Thoracic aorta (tissue), 2 donors: ENCODE measurements at regions not wholly inside any gene's neighbourhood (a gene's known extent, or its start where the extent isn't known, plus 50 kb on each side); places are given as distances from the start of the nearest gene placed in this dataset.
"Not testable (repeated sequence)": the region's sequence is repeated elsewhere in the genome, so short reads cannot be mapped to it uniquely, and the experiment has no call there.

Source experiments
- ATAC-seq: fragments of 150-250 bp; one replicate; pipeline ENCODE4 v1.8.0; 2017; ENCODE audit warnings: low read depth; ENCODE audit not compliant: insufficient number of reproducible peaks, low FRiP score
- DNase-seq: peaks from one replicate; pipeline ENCODE4 v3.0.0-alpha.2; 2020; ENCODE audit warnings: low spot score
- H3K27ac ChIP-seq, 2 donors: fragments of 200-600 bp; sonication (generic); 1 replicate in 1 of 2; 2 replicates in 1 of 2; pipeline ENCODE4 v1.5.1; 2016; ENCODE audit warnings: mild to moderate bottlenecking in 2 of 2, moderate library complexity in 2 of 2
- H3K27me3 ChIP-seq: fragments of 200-600 bp; sonication (generic); replicated peaks from 2 replicates; pipeline ENCODE4 v1.6.0; 2016; ENCODE audit warnings: mild to moderate bottlenecking; ENCODE audit not compliant: insufficient read depth
- H3K36me3 ChIP-seq: fragments of 200-600 bp; sonication (generic); one replicate; pipeline ENCODE4 v1.5.1; 2016
- H3K4me1 ChIP-seq, 2 donors: fragments of 200-600 bp; sonication (generic); 1 replicate in 1 of 2; 2 replicates in 1 of 2; pipeline versions ENCODE4 v1.5.1 to v1.6.0; 2016; ENCODE audit warnings: low read depth in 2 of 2, mild to moderate bottlenecking in 1 of 2; ENCODE audit not compliant: control insufficient read depth in 1 of 2
- H3K4me3 ChIP-seq: fragments of 200-600 bp; sonication (generic); 2 replicates; pipeline ENCODE4 v1.5.1; 2016; ENCODE audit warnings: mild to moderate bottlenecking
- H3K9me3 ChIP-seq: fragments of 200-600 bp; sonication (generic); 2 replicates; pipeline ENCODE4 v1.5.1; 2016
- TF ChIP-seq, protein P1 (sequence below): fragments of 200-600 bp; sonication (generic); IDR thresholded peaks from one replicate; pipeline ENCODE4 v1.5.1; 2019; ENCODE audit warnings: antibody characterized with exemption

DNA sequence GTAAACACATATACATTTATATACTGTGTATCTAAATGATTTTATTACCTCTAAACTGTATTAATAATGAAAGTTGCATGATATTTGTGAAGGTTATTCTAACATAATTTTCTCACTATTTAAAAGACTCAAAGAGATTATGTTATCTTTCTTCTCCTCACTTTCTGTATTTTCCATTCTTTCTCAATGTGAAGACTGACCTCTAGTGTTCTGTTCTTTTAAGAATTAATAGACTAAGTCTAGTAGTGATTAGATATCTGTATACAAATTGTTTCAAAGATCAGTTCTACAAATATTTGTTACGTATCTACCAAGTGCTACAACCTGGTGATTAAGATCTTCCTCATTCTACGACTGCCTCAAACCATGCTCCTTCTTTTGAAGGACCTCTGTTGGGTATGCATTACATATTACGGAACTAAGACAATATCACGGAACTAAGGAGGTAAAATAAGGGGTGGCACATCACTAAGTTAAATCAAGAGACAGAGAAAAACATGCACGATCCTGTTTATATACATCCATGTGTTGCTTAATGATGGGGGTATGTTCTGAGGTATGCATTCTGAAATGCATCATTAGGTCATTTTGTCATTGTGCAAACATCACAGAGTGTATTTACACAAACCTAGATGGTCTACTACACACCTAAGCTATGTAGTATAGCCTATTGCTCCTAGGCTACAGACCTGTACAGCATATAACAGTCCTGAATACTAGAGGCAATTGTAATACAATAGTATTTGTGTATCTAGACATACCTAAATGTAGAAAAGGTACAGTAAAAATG, 161.5 kb upstream of the KBTBD8 start:
- ATAC-seq (no peak), DNase-seq (no peak)
- H3K36me3 ChIP-seq = no peaks in the 10 kb centered on the region
- H3K4me3 ChIP-seq = no peak overlapping the region
- no peaks in the 10 kb centered on the region for H3K4me1 ChIP-seq
- H3K9me3 ChIP-seq = no peaks in the 10 kb centered on the region
- H3K27ac ChIP-seq = no peak overlapping the region
- H3K27me3 ChIP-seq = no peaks in the 10 kb centered on the region
- TF ChIP-seq, protein P1, sequence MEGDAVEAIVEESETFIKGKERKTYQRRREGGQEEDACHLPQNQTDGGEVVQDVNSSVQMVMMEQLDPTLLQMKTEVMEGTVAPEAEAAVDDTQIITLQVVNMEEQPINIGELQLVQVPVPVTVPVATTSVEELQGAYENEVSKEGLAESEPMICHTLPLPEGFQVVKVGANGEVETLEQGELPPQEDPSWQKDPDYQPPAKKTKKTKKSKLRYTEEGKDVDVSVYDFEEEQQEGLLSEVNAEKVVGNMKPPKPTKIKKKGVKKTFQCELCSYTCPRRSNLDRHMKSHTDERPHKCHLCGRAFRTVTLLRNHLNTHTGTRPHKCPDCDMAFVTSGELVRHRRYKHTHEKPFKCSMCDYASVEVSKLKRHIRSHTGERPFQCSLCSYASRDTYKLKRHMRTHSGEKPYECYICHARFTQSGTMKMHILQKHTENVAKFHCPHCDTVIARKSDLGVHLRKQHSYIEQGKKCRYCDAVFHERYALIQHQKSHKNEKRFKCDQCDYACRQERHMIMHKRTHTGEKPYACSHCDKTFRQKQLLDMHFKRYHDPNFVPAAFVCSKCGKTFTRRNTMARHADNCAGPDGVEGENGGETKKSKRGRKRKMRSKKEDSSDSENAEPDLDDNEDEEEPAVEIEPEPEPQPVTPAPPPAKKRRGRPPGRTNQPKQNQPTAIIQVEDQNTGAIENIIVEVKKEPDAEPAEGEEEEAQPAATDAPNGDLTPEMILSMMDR = no peak

DNA sequence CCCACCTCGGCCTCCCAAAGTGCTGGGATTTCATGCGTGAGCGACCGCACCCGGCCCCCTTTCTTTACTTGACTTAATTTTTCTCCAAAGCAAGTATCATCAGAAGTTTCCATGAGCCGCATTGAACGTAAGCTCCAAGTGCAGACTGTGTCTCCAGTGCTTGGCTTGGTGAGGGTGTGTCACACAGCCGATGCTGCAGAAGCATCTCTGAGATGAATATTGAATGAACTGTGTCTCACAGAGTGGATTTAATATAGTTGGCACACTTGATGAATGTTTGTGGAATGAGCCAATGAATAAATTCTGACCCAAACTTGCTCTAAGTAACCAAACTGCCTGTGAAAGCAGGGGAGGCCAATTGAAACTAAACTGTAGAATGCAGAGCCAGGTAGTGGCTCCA, 159.4 kb upstream of the KBTBD8 start:
- Histone ChIP-seq H3K36me3 (no peaks in the 10 kb centered on the region), H3K4me3 (no peak overlapping the region), H3K9me3 (no peaks in the 10 kb centered on the region), H3K4me1 (no peaks in the 10 kb centered on the region), H3K27me3 (no peaks in the 10 kb centered on the region), H3K27ac (no peak overlapping the region)
- TF ChIP-seq, protein P1 = no peak
- no peak for DNase-seq
- no peak for ATAC-seq

DNA sequence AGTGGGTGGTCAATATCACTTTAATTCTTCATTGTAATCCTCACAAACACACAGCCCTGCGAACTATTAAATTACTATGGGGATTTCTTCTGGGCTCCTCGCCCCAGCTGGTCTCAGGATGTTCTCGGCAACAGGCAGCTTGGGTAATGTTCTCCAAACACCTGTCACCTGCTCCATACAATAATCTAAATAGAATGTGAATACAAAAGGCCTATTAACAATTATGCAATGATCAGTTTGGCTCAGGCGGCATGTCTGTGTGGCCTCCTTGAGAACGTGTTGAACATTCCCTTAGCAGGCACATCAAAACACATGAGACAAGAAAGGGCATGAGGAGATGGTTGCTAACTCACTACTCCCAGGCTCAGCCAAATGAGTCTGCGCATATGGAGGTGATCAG, 158.6 kb upstream of the KBTBD8 start:
- no peaks in the 10 kb centered on the region for H3K4me1 ChIP-seq
- H3K9me3 ChIP-seq = no peaks in the 10 kb centered on the region
- H3K27ac ChIP-seq = no peak overlapping the region
- no peak for DNase-seq
- no peak overlapping the region for H3K4me3 ChIP-seq
- ATAC-seq = no peak
- H3K36me3 ChIP-seq = no peaks in the 10 kb centered on the region
- TF ChIP-seq, protein P1 = no peak
- H3K27me3 ChIP-seq = no peaks in the 10 kb centered on the region

DNA sequence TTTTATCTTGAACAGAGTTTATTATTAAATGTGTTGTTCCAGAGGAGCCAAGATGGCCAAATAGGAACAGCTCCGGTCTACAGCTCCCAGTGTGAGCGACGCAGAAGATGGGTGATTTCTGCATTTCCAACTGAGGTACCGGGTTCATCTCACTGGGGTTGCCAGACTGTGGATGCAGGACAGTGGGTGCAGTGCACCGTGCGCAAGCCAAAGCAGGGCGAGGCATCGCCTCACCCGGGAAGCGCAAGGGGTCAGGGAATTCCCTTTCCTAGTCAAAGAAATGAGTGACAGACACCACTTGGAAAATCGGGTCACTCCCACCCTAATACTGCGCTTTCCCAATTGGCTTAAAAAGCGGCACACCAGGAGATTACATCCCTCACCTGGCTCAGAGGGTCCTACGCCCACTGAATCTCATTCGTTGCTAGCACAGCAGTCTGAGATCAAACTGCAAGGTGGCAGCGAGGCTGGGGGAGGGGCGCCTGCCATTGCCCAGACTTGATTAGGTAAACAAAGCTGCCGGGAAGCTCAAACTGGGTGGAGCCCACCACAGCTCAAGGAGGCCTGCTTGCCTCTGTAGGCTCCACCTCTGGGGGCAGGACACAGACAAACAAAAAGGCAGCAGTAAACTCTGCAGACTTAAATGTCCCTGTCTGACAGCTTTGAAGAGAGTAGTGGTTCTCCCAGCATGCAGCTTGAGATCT, 155.2 kb upstream of the KBTBD8 start:
- H3K36me3 ChIP-seq, DNase-seq, H3K9me3 ChIP-seq, H3K27me3 ChIP-seq, ATAC-seq, H3K4me1 ChIP-seq, H3K27ac ChIP-seq, H3K4me3 ChIP-seq: not testable (repeated sequence)

DNA sequence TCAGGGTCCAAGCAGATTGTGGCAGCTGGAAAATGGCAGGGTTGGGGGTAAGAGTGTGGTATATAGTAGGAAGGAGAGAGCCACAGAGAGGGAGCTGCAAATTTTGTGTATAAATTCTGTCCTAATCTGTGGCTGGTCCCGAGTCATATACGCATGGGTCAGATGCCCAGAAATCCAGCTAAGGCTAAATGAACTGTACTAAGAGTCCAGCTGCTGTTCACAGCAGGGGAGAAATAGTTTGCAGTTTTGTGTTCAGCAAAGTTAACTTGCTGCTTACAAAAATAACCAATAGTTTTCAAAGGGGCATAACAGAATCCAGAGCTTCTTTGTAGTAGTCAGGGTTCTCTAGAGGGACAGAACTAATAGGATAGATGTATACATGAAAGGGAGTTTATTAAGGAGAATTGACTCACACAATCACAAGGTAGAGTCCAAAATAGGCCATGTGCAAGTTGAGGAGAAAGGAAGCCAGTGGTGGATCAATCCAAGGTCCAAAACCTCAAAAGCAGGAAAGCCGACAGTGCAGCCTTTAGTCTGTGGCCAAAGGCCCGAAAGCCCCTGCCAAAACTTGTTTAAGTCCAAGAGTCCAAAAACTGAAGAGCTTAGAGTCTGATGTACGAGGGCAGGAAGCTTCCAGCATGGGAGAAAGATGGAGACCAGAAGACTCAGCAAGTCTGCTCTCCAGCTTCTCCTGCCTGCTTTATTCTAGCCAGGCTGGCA, 146.1 kb upstream of the KBTBD8 start:
- no peak for ATAC-seq
- H3K27me3 ChIP-seq = no peaks in the 10 kb centered on the region
- H3K27ac ChIP-seq = no peak overlapping the region
- H3K36me3 ChIP-seq = no peaks in the 10 kb centered on the region
- no peak overlapping the region for H3K4me3 ChIP-seq
- H3K4me1 ChIP-seq = no peaks in the 10 kb centered on the region
- TF ChIP-seq, protein P1 = no peak
- DNase-seq = no peak
- H3K9me3 ChIP-seq = no peaks in the 10 kb centered on the region
